NCI-H524 (cell line): ENCODE measurements at regions not wholly inside any gene's neighbourhood (a gene's known extent, or its start where the extent isn't known, plus 50 kb on each side); places are given as distances from the start of the nearest gene placed in this dataset.

Source experiments
- DNase-seq, 2 experiments: peaks; one replicate each; lab custom pipeline; 2025; lab: John Stamatoyannopoulos, UW

GRCh38 chr2:15863494-15864175, 76.7 kb upstream of the MYCN start:
- no peak for DNase-seq

GRCh38 chr2:15864176-15864769, 76.1 kb upstream of the MYCN start:
- DNase-seq: no peak

- DNase-seq: peak in 1 of 2 experiments; percentile 55
Measured at GRCh38 chr2:15865923-15866322, 74.4 kb upstream of the MYCN start.

GRCh38 chr2:15866563-15867193, 73.7 kb upstream of the MYCN start:
- DNase-seq: no peak

- DNase-seq: peak in 1 of 2 experiments; percentile 51
Measured at GRCh38 chr2:15867194-15868171, 72.9 kb upstream of the MYCN start.

GRCh38 chr2:15868186-15868585, 72.2 kb upstream of the MYCN start:
- DNase-seq: no peak

GRCh38 chr2:15868704-15869103, 71.6 kb upstream of the MYCN start:
- DNase-seq: no peak

GRCh38 chr2:15869396-15869795, 71.0 kb upstream of the MYCN start:
- DNase-seq: peak in 1 of 2 experiments; percentile 56

GRCh38 chr2:15869871-15870270, 70.5 kb upstream of the MYCN start:
- DNase-seq: no peak

GRCh38 chr2:15870565-15870964, 69.8 kb upstream of the MYCN start:
- DNase-seq: no peak

- no peak for DNase-seq
Measured at GRCh38 chr2:15871239-15871783, 69.0 kb upstream of the MYCN start.

GRCh38 chr2:15872854-15873253, 67.5 kb upstream of the MYCN start:
- no peak for DNase-seq

GRCh38 chr2:15874321-15874720, 66.0 kb upstream of the MYCN start:
- no peak for DNase-seq

GRCh38 chr2:15874854-15875804, 65.2 kb upstream of the MYCN start:
- DNase-seq: no peak

GRCh38 chr2:15875969-15876705, 64.2 kb upstream of the MYCN start:
- no peak for DNase-seq

GRCh38 chr2:15880226-15881119, 59.9 kb upstream of the MYCN start:
- no peak for DNase-seq

- DNase-seq: no peak
Measured at GRCh38 chr2:15881120-15881433, 59.3 kb upstream of the MYCN start.

GRCh38 chr2:15881676-15882075, 58.7 kb upstream of the MYCN start:
- DNase-seq: no peak
